ENCODE measurements at regions not wholly inside any gene's neighbourhood (a gene's known extent, or its start where the extent isn't known, plus 50 kb on each side); places are given as distances from the start of the nearest gene placed in this dataset.

GRCh38 chr14:103196716-103197115 lies 73.5 kb downstream of the TNFAIP2 start:
- DNase-seq (ENCODE audit: low spot score), result no peak
- TF ChIP-seq CTCF (IDR thresholded peaks at IDR 0.05), result no peak
- peaks cover 2% of the 10 kb centered on the region for H3K9me3 Mint-ChIP-seq (ENCODE audit: low read depth)
- no peaks in the 10 kb centered on the region for H3K27me3 Mint-ChIP-seq (ENCODE audit: low read depth)
- H3K27ac Mint-ChIP-seq (ENCODE audit: unreplicated experiment), result no peak overlapping the region
- no peaks in the 10 kb centered on the region for H3K36me3 Mint-ChIP-seq (ENCODE audit: low read depth)
- peaks cover 3% of the 10 kb centered on the region for H3K4me1 Mint-ChIP-seq (ENCODE audit: low read depth)
- no peak overlapping the region for H3K4me3 Mint-ChIP-seq (ENCODE audit: unreplicated experiment)

- no peak for TF ChIP-seq CTCF (IDR thresholded peaks at IDR 0.05)
- Mint-ChIP-seq H3K27ac (ENCODE audit: unreplicated experiment) (no peak overlapping the region), H3K27me3 (ENCODE audit: low read depth) (no peaks in the 10 kb centered on the region), H3K4me1 (ENCODE audit: low read depth) (peaks cover 3% of the 10 kb centered on the region), H3K4me3 (ENCODE audit: unreplicated experiment) (no peak overlapping the region), H3K36me3 (ENCODE audit: low read depth) (no peaks in the 10 kb centered on the region), H3K9me3 (ENCODE audit: low read depth) (no peaks in the 10 kb centered on the region)
- DNase-seq (ENCODE audit: low spot score), result no peak
Observed at GRCh38 chr14:103198131-103199105, 75.2 kb downstream of the TNFAIP2 start.

- Mint-ChIP-seq H3K36me3 (ENCODE audit: low read depth) (no peaks in the 10 kb centered on the region), H3K4me3 (ENCODE audit: unreplicated experiment) (no peak overlapping the region), H3K27ac (ENCODE audit: unreplicated experiment) (no peak overlapping the region), H3K4me1 (ENCODE audit: low read depth) (peaks cover 3% of the 10 kb centered on the region), H3K9me3 (ENCODE audit: low read depth) (peaks cover 4% of the 10 kb centered on the region), H3K27me3 (ENCODE audit: low read depth) (no peaks in the 10 kb centered on the region)
- DNase-seq (ENCODE audit: low spot score), result no peak
- TF ChIP-seq CTCF (IDR thresholded peaks at IDR 0.05), result no peak
Observed at GRCh38 chr14:103199124-103199523, 75.9 kb downstream of the TNFAIP2 start.

GRCh38 chr14:103201801-103202200 lies 78.5 kb downstream of the TNFAIP2 start:
- Mint-ChIP-seq H3K27ac (ENCODE audit: unreplicated experiment) (no peak overlapping the region), H3K4me1 (ENCODE audit: low read depth) (peaks cover 15% of the 10 kb centered on the region), H3K4me3 (ENCODE audit: unreplicated experiment) (no peak overlapping the region), H3K27me3 (ENCODE audit: low read depth) (no peaks in the 10 kb centered on the region), H3K36me3 (ENCODE audit: low read depth) (no peaks in the 10 kb centered on the region), H3K9me3 (ENCODE audit: low read depth) (peaks cover 8% of the 10 kb centered on the region)
- no peak for DNase-seq (ENCODE audit: low spot score)
- TF ChIP-seq CTCF (IDR thresholded peaks at IDR 0.05), result no peak

- H3K9me3 Mint-ChIP-seq (ENCODE audit: low read depth), result peaks cover 8% of the 10 kb centered on the region
- no peaks in the 10 kb centered on the region for H3K36me3 Mint-ChIP-seq (ENCODE audit: low read depth)
- no peak for DNase-seq (ENCODE audit: low spot score)
- H3K4me3 Mint-ChIP-seq (ENCODE audit: unreplicated experiment), result no peak overlapping the region
- no peaks in the 10 kb centered on the region for H3K27me3 Mint-ChIP-seq (ENCODE audit: low read depth)
- H3K27ac Mint-ChIP-seq (ENCODE audit: unreplicated experiment), result peak overlapping the region; percentile 69
- H3K4me1 Mint-ChIP-seq (ENCODE audit: low read depth), result peaks cover 29% of the 10 kb centered on the region
- TF ChIP-seq CTCF (IDR thresholded peaks at IDR 0.05), result no peak
Observed at GRCh38 chr14:103204852-103205540, 81.7 kb downstream of the TNFAIP2 start.

Measured in chondrocyte (in vitro differentiated cells).